ENCODE measurements at regions not wholly inside any gene's neighbourhood (a gene's known extent, or its start where the extent isn't known, plus 50 kb on each side); places are given as distances from the start of the nearest gene placed in this dataset.

GRCh38 chr6:144476286-144476685, 191.2 kb downstream of the UTRN start:
- Histone ChIP-seq H3K27ac (ENCODE audit: low read length) (no peak overlapping the region), H3K4me3 (ENCODE audit: low read depth in 2 of 2, low read length in 2 of 2) (no peak overlapping the region), H3K36me3 (ENCODE audit: control insufficient read depth, insufficient read depth, low read length) (peaks cover 12% of the 10 kb centered on the region), H3K9me3 (ENCODE audit: control insufficient read depth, insufficient read depth, low read depth, low read length) (no peaks in the 10 kb centered on the region), H3K27me3 (ENCODE audit: control insufficient read depth, insufficient read depth, low read length) (no peaks in the 10 kb centered on the region), H3K4me1 (ENCODE audit: control insufficient read depth, insufficient read depth, low read length) (no peaks in the 10 kb centered on the region)
- no peak for DNase-seq (ENCODE audit: low read depth, low spot score)
- ChIA-PET POLR2A (no interaction called here), CTCF (no interaction called here)
- no peak for ATAC-seq
- TF ChIP-seq POLR2AphosphoS5 (IDR thresholded peaks at IDR 0.05; ENCODE audit: low read depth, low read length) (no peak), TCF7L2 (IDR thresholded peaks at IDR 0.05; ENCODE audit: low read depth, low read length) (no peak), SIN3A (IDR thresholded peaks at IDR 0.05; ENCODE audit: borderline replicate concordance, insufficient read depth, low read depth, low read length) (no peak), REST (IDR thresholded peaks at IDR 0.05; ENCODE audit: insufficient read depth in 1 of 2, low read depth in 2 of 2, low read length in 1 of 2) (no peak), CTCF (IDR thresholded peaks at IDR 0.05) (no peak)
- in situ Hi-C loops (cut with HindIII; ENCODE audit: low pct_unique_long_range_greater_than_20kb, low sequenced_read_pairs), result loop anchor here (10.0 to 25.0 kb wide), 2 partner anchors 191 to 364 kb away; partner anchors contain the start of gene UTRN
- intact Hi-C loops (cut with micrococcal nuclease; ENCODE audit: unreplicated experiment), result no loop called here
- no TSS peak for BruUV-seq (replicated peaks)

DNA sequence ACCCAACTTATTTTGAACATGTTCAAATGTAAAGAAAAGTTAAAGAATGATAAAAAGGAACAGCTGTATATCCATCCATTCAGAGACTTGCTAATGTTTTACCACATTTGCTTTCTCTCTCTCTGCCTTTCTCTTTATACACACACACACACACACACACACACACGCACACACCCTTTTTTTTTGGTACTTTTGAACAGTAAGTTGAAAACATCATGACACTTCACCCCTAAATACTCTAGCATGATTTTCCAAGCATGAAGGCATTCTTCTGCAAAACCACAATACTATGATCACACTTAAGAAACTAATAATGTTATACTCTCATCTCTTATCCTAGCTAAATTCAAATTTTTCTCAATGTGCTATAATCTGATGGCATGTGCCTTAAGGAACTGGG, 192.3 kb downstream of the UTRN start:
- Histone ChIP-seq H3K27ac (ENCODE audit: low read length) (no peak overlapping the region), H3K36me3 (ENCODE audit: control insufficient read depth, insufficient read depth, low read length) (peaks cover 13% of the 10 kb centered on the region), H3K4me1 (ENCODE audit: control insufficient read depth, insufficient read depth, low read length) (no peaks in the 10 kb centered on the region), H3K9me3 (ENCODE audit: control insufficient read depth, insufficient read depth, low read depth, low read length) (no peaks in the 10 kb centered on the region), H3K4me3 (ENCODE audit: low read depth in 2 of 2, low read length in 2 of 2) (no peak overlapping the region), H3K27me3 (ENCODE audit: control insufficient read depth, insufficient read depth, low read length) (no peaks in the 10 kb centered on the region)
- TF ChIP-seq REST (IDR thresholded peaks at IDR 0.05; ENCODE audit: insufficient read depth in 1 of 2, low read depth in 2 of 2, low read length in 1 of 2) (no peak), CTCF (IDR thresholded peaks at IDR 0.05) (no peak)
- intact Hi-C loops (cut with micrococcal nuclease; ENCODE audit: unreplicated experiment) (no loop called here), in situ Hi-C loops (cut with HindIII; ENCODE audit: low pct_unique_long_range_greater_than_20kb, low sequenced_read_pairs) (loop anchor here (10.0 to 25.0 kb wide), 2 partner anchors 193 to 365 kb away; partner anchors contain the start of gene UTRN)
- no peak for DNase-seq (ENCODE audit: low read depth, low spot score)
- no TSS peak for BruUV-seq (replicated peaks)
- no peak for ATAC-seq
- POLR2A ChIA-PET, result no interaction called here
- CTCF ChIA-PET, result no interaction called here
